ENCODE measurements at regions not wholly inside any gene's neighbourhood (a gene's known extent, or its start where the extent isn't known, plus 50 kb on each side); places are given as distances from the start of the nearest gene placed in this dataset.

DNA sequence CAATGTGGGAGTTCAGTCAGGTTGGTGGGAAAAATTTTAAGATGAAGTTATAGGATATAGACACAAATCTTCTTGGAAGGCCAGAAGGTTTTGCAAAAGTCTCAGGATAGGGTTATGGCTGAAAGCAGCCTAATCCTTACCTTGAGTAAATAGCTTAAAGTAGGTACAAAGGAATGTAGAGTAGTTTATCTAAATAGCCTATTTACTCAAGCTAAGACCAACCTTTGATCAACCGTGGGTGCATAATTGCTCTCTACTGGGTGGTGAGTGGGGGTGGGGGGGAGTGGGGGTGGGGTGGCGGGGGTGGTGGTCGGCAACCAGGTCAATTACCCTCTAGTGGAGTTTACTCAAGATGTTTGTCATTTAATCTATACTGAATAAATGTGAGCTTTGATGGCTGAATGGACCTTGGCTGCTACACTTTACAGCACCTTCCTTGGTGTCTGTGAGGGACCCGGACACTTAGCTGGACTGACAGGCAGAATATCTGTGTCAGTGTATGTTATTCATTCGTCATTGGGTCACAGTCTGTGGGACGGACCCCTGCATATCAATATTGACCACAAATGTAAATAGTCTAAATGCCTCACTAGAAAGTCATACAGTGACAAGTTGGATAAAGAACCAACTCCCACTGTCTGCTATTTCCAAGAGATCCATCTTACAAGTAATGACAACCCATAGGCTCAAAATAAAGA lies 545.7 kb upstream of the PABPC4L start:
- no peak for TF ChIP-seq CTCF (conservative IDR thresholded peaks at IDR 0.05; ENCODE audit: low read depth, low read length)
- peak; percentile 1 for DNase-seq (ENCODE audit: low read depth)

GRCh38 chr4:134740290-134740689 lies 538.7 kb upstream of the PABPC4L start:
- no peak for DNase-seq (ENCODE audit: low read depth)
- H3K4me3 ChIP-seq (ENCODE audit: low read depth, low read length): no peak overlapping the region
- no peak for TF ChIP-seq CTCF (conservative IDR thresholded peaks at IDR 0.05; ENCODE audit: low read depth, low read length)

More for the DNA sequence above, 545.7 kb upstream of the PABPC4L start:
- H3K4me3 ChIP-seq (ENCODE audit: low read depth, low read length): no peak overlapping the region

DNA sequence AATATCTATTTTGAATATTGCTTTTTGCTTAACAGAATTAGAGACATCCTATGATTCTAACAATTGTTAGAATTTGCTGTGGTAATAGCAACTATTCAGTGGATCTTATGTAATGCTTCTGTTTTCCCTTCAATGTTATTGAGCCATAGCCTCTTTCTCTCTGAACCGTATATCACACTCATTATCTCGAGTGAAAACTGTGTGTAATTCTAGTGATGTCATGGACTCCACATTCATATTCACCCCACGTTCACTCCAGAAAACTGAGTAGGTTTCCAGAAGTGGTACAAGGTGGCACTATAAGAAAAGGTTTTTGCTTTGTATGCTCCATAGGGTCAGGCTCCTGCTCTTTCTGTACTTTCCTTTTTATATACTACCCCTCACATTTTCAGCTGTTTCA lies 534.3 kb upstream of the PABPC4L start:
- no peak for TF ChIP-seq CTCF (conservative IDR thresholded peaks at IDR 0.05; ENCODE audit: low read depth, low read length)
- no peak for DNase-seq (ENCODE audit: low read depth)
- H3K4me3 ChIP-seq (ENCODE audit: low read depth, low read length): no peak overlapping the region

GRCh38 chr4:134727696-134728095 lies 526.1 kb upstream of the PABPC4L start:
- no peak for TF ChIP-seq CTCF (conservative IDR thresholded peaks at IDR 0.05; ENCODE audit: low read depth, low read length)
- H3K4me3 ChIP-seq (ENCODE audit: low read depth, low read length): no peak overlapping the region
- no peak for DNase-seq (ENCODE audit: low read depth)

- no peak for TF ChIP-seq CTCF (conservative IDR thresholded peaks at IDR 0.05; ENCODE audit: low read depth, low read length)
- no peak for DNase-seq (ENCODE audit: low read depth)
- no peak overlapping the region for H3K4me3 ChIP-seq (ENCODE audit: low read depth, low read length)
Observed at GRCh38 chr4:134722306-134722705, 520.7 kb upstream of the PABPC4L start.

GRCh38 chr4:134720030-134720429 lies 518.4 kb upstream of the PABPC4L start:
- H3K4me3 ChIP-seq (ENCODE audit: low read depth, low read length): no peak overlapping the region
- TF ChIP-seq CTCF (conservative IDR thresholded peaks at IDR 0.05; ENCODE audit: low read depth, low read length): no peak
- DNase-seq (ENCODE audit: low read depth): no peak

DNA sequence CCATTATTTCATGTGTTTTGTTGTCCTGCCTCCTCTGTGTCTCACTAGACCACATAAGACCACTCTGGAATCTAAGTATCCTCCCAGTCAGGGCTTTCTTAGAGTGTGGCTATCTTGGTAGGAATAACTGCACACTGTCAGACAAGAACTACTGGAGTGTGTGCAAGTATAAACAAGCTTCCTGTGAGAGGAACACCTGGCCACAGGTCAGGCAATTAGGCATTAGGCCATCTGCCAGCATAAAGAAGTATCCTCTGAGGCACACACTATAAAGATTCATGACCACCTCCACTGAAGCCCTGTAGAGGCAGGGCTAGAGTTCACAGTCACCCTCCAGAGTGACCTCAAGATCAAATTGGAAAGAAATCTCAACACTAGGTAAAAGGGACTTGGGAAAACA lies 507.0 kb upstream of the PABPC4L start:
- no peak overlapping the region for H3K4me3 ChIP-seq (ENCODE audit: low read depth, low read length)
- TF ChIP-seq CTCF (conservative IDR thresholded peaks at IDR 0.05; ENCODE audit: low read depth, low read length): no peak

More for the DNA sequence above, 507.0 kb upstream of the PABPC4L start:
- DNase-seq (ENCODE audit: low read depth): no peak

Data from choroid plexus epithelial cell (primary cell).